Hepatocyte (in vitro differentiated cells): ENCODE measurements at regions not wholly inside any gene's neighbourhood (a gene's known extent, or its start where the extent isn't known, plus 50 kb on each side); places are given as distances from the start of the nearest gene placed in this dataset.

ENCODE experiments used
- DNase-seq: peaks from one replicate; pipeline ENCODE4 v3.0.0-alpha.2; 2016; ENCODE audit warnings: low spot score
- H2AFZ ChIP-seq: fragments of 200-600 bp; sonication (generic); 2 replicates; pipeline ENCODE4 v1.6.0; 2016; ENCODE audit warnings: antibody characterized with exemption, mild to moderate bottlenecking
- H3K27ac ChIP-seq: fragments of 200-600 bp; sonication (generic); 2 replicates; pipeline ENCODE4 v1.5.1; 2016; ENCODE audit warnings: mild to moderate bottlenecking
- H3K27me3 ChIP-seq: fragments of 200-600 bp; sonication (generic); 2 replicates; pipeline ENCODE4 v1.6.1; 2016
- H3K36me3 ChIP-seq: fragments of 200-600 bp; sonication (generic); replicated peaks from 2 replicates; pipeline ENCODE4 v1.5.1; 2016; ENCODE audit warnings: low read depth; ENCODE audit not compliant: insufficient read depth
- H3K4me1 ChIP-seq: fragments of 200-600 bp; sonication (generic); 2 replicates; pipeline ENCODE4 v1.5.1; 2016; ENCODE audit warnings: mild to moderate bottlenecking, moderate library complexity; ENCODE audit not compliant: insufficient read depth
- H3K4me2 ChIP-seq: fragments of 200-600 bp; sonication (generic); 2 replicates; pipeline ENCODE4 v1.6.0; 2016
- H3K4me3 ChIP-seq: fragments of 200-600 bp; sonication (generic); 2 replicates; pipeline ENCODE4 v1.5.1; 2016; ENCODE audit warnings: mild to moderate bottlenecking
- H3K79me2 ChIP-seq: fragments of 200-600 bp; sonication (generic); 2 replicates; pipeline ENCODE4 v1.6.0; 2017; ENCODE audit warnings: mild to moderate bottlenecking
- H3K9me2 ChIP-seq: fragments of 200-600 bp; sonication (generic); replicated peaks from 2 replicates; pipeline ENCODE4 v1.6.0; 2017; ENCODE audit warnings: mild to moderate bottlenecking; ENCODE audit not compliant: insufficient read depth
- H3K9me3 ChIP-seq: fragments of 200-600 bp; sonication (generic); 2 replicates; pipeline ENCODE4 v1.5.1; 2016; ENCODE audit warnings: low read depth, mild to moderate bottlenecking
- H4K20me1 ChIP-seq: fragments of 200-600 bp; sonication (generic); 2 replicates; pipeline ENCODE4 v1.6.0; 2016; ENCODE audit warnings: mild to moderate bottlenecking; ENCODE audit not compliant: insufficient read depth, poor library complexity, severe bottlenecking
- EZH2 ChIP-seq: fragments of 200-600 bp; sonication (generic); IDR thresholded peaks from 2 replicates; pipeline ENCODE4 v1.6.1; 2016; ENCODE audit warnings: antibody characterized with exemption, mild to moderate bottlenecking, borderline replicate concordance
- EZH2phosphoT487 ChIP-seq: fragments of 200-600 bp; sonication (generic); IDR thresholded peaks from one replicate; pipeline ENCODE4 v1.6.1; 2018; ENCODE audit warnings: antibody characterized with exemption, mild to moderate bottlenecking, low read depth, moderate library complexity; ENCODE audit not compliant: unreplicated experiment, severe bottlenecking
- WGBS: methylation state at CpG from one replicate; pipeline ENCODE4 v1.1.6; 2016; ENCODE audit warnings: low lambda C conversion rate; ENCODE audit errors: missing lambda C conversion rate; 5-methylcytosine and 5-hydroxymethylcytosine counted together
- TF ChIP-seq, protein P1 (sequence below): fragments of 200-600 bp; sonication (generic); IDR thresholded peaks from 2 replicates; pipeline ENCODE4 v1.5.1; 2016; ENCODE audit warnings: antibody characterized with exemption, mild to moderate bottlenecking; ENCODE audit not compliant: poor library complexity

DNA sequence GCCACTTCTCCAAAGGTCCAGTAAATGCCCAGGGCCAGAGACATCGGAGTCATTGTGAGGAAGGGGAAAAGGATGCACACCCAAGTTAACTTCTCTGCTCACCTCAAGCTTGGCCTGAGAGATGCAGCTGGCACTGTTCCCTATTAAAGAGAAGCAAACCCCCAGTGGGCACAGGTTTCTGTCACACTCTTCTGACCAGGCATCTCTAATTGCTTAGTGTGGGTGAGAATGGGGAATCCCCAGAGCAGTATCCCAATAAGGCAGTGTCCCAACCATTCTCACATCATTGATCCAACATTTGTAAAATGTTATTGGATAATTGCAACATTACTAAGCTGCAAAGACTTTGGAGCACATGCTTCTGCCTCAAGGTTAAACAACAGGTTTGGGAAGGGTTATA is 232.3 kb downstream of the ADGRG6 start:
- DNase-seq, result no peak
- H4K20me1 ChIP-seq, result no peaks in the 10 kb centered on the region
- no peak overlapping the region for H3K4me3 ChIP-seq
- H3K27me3 ChIP-seq, result no peaks in the 10 kb centered on the region
- no peaks in the 10 kb centered on the region for H3K4me1 ChIP-seq
- no peak for TF ChIP-seq EZH2phosphoT487
- TF ChIP-seq, protein P1, sequence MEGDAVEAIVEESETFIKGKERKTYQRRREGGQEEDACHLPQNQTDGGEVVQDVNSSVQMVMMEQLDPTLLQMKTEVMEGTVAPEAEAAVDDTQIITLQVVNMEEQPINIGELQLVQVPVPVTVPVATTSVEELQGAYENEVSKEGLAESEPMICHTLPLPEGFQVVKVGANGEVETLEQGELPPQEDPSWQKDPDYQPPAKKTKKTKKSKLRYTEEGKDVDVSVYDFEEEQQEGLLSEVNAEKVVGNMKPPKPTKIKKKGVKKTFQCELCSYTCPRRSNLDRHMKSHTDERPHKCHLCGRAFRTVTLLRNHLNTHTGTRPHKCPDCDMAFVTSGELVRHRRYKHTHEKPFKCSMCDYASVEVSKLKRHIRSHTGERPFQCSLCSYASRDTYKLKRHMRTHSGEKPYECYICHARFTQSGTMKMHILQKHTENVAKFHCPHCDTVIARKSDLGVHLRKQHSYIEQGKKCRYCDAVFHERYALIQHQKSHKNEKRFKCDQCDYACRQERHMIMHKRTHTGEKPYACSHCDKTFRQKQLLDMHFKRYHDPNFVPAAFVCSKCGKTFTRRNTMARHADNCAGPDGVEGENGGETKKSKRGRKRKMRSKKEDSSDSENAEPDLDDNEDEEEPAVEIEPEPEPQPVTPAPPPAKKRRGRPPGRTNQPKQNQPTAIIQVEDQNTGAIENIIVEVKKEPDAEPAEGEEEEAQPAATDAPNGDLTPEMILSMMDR, result no peak
- TF ChIP-seq EZH2, result no peak
- WGBS, result 75% methylated on average over 1 of the region's 1 CpG
- H3K36me3 ChIP-seq, result no peaks in the 10 kb centered on the region
- H3K9me3 ChIP-seq, result peaks cover 2% of the 10 kb centered on the region
- no peak overlapping the region for H3K27ac ChIP-seq
- no peaks in the 10 kb centered on the region for H3K9me2 ChIP-seq
- no peaks in the 10 kb centered on the region for H3K79me2 ChIP-seq
- no peak overlapping the region for H2AFZ ChIP-seq
- no peak overlapping the region for H3K4me2 ChIP-seq

DNA sequence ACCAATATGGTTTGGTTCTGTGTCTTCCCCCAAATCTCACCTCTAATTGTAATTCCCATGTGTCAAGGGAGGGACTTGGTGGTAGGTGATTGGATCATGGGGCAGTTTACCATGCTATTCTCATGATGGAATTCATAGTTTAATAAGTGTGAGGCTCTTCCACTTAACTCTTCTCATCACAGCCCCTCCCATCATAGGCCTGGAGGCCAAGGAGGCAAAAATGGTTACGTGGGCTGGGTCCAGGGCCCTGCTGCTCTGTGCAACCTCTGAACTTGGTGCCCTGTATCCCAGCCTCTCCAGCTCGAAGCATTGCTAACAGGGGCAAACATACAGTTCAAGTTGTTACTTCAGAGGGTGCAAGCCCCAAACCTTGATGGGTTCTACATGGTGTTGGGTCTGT is 232.7 kb downstream of the ADGRG6 start:
- no peaks in the 10 kb centered on the region for H4K20me1 ChIP-seq
- no peaks in the 10 kb centered on the region for H3K79me2 ChIP-seq
- H3K27ac ChIP-seq, result no peak overlapping the region
- no peaks in the 10 kb centered on the region for H3K4me1 ChIP-seq
- H3K36me3 ChIP-seq, result no peaks in the 10 kb centered on the region
- no peak for DNase-seq
- H3K4me2 ChIP-seq, result no peak overlapping the region
- WGBS, result 77% methylated on average over 2 of the region's 2 CpGs
- no peaks in the 10 kb centered on the region for H3K27me3 ChIP-seq
- H3K4me3 ChIP-seq, result no peak overlapping the region
- TF ChIP-seq, protein P1, result no peak
- no peak for TF ChIP-seq EZH2
- TF ChIP-seq EZH2phosphoT487, result no peak
- no peaks in the 10 kb centered on the region for H3K9me2 ChIP-seq
- H3K9me3 ChIP-seq, result peaks cover 2% of the 10 kb centered on the region
- H2AFZ ChIP-seq, result no peak overlapping the region

DNA sequence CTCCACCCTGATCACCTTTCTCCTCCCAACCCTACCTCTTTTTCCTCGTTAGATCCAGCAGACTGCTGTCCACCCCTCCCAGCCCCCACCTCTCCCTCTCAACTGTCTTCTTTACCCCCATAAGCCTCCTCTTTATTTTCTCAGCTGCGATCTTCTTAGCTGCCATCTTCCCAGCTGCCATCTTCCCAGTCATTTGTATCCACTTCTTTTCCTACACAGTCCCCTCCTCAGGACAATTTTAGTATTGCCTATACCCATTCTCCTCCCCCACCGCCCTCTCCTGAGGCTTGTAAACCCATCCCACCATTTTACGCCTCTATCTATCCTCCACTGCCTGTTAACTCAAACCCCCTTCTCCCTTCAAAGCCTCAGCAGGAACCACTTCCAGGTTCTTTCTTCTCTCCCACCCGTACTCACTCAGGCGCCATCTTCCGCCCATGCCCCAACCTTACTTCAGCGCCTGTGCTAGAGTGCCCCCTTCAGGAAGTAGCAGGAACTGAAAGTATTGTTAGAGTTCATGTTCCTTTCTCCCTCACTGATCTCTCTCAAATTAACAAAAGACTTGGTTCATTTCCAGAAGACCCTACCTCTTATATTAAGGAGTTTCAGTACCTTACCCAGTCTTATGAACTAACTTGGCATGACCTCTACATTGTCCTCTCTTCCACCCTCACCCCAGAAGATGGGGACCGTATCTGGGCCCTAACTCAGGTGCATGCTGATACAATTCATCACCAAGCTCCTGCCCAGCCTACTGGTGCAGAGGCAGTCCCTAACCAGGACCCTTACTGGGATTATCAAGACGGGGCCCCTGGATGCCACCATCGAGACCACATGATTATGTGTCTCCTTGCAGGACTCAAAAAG is 236.0 kb downstream of the ADGRG6 start:
- no peaks in the 10 kb centered on the region for H3K9me2 ChIP-seq
- H3K4me1 ChIP-seq, result no peaks in the 10 kb centered on the region
- no peak overlapping the region for H2AFZ ChIP-seq
- peaks cover 2% of the 10 kb centered on the region for H3K9me3 ChIP-seq
- TF ChIP-seq EZH2phosphoT487, result no peak
- TF ChIP-seq EZH2, result no peak
- TF ChIP-seq, protein P1, result peak; percentile 16
- H4K20me1 ChIP-seq, result no peaks in the 10 kb centered on the region
- H3K4me3 ChIP-seq, result no peak overlapping the region
- no peak for DNase-seq
- H3K36me3 ChIP-seq, result no peaks in the 10 kb centered on the region
- no peaks in the 10 kb centered on the region for H3K27me3 ChIP-seq
- 80% methylated on average over 11 of the region's 11 CpGs for WGBS
- H3K4me2 ChIP-seq, result no peak overlapping the region
- H3K27ac ChIP-seq, result no peak overlapping the region
- H3K79me2 ChIP-seq, result no peaks in the 10 kb centered on the region
